ENCODE measurements at regions not wholly inside any gene's neighbourhood (a gene's known extent, or its start where the extent isn't known, plus 50 kb on each side); places are given as distances from the start of the nearest gene placed in this dataset.

DNA sequence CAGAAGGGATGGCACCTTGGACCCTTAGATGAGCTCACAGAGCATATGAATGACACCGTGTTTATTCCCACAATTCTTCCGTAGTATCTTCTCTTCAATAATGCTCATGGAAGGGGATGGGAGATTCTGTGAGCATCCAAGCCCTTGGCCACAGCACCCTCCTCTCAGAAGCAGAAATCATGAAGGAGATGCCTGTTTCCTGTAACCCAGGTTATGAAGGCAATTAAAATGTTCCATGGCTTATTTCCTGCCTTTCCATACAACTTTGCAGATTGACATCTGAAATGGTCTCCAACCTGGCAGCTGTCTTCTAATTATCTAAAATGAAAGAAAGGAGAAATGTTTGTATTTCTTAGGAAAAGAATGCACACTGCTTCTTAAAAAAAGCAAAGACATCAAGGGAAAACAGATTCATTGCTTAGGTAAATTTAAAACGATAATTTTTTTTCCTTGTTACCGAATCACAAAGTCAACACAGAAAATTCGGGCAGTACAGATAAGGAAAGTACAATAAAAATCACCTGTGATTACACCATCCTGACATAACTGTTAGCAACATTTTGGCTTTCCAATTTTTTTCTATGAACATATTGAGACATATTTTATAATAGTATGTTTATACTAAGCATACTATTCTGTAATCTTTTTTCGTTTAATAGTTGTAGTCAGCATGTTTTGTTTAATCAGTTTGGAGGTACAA, 128.5 kb downstream of the SQOR start:
- TF ChIP-seq GATA3 (IDR thresholded peaks at IDR 0.05; ENCODE audit: low read depth, low read length) = no peak
- TF ChIP-seq GATA2 (IDR thresholded peaks at IDR 0.05; ENCODE audit: low read depth, low read length) = no peak
